ENCODE measurements at regions not wholly inside any gene's neighbourhood (a gene's known extent, or its start where the extent isn't known, plus 50 kb on each side); places are given as distances from the start of the nearest gene placed in this dataset.

DNA sequence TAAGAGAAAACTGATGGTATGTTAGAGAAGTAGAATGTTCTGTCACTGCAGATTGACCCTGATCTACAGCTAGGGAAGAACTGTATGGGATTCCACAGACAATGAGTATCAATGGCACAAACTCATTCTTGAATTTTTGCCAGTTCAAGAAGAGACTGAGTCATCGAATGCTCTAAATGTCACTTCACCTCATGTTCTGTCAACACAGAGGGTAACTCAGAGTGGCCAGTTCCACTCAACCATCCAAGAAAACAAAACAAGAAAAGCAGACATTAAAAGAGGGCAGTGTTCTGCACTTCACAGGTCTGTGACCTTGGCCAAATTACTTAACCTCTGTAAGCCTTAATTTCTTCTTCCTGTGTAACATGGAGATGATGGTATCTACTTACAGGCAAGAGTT lies 132.2 kb upstream of the HMHB1 start (continued):
- TF ChIP-seq GABPA (IDR thresholded peaks at IDR 0.05; ENCODE audit: low read depth, low read length) (no peak), GABPA (CRISPR knock-in tag; IDR thresholded peaks at IDR 0.05; ENCODE audit: low read depth) (0 out of 2 replicates have a peak, but pooled peaks have one; percentile 18), ASH2L (IDR thresholded peaks at IDR 0.05; ENCODE audit: insufficient read length, low read depth, low read length) (no peak), SOX6 (IDR thresholded peaks at IDR 0.05) (no peak), SOX6 (CRISPR knock-in tag; IDR thresholded peaks at IDR 0.05) (peak; percentile 49), ZNF256 (CRISPR knock-in tag; conservative IDR thresholded peaks at IDR 0.05) (no peak), ZSCAN9 (CRISPR knock-in tag; IDR thresholded peaks at IDR 0.05; ENCODE audit: borderline replicate concordance) (no peak), HMG20A (CRISPR knock-in tag; IDR thresholded peaks at IDR 0.05; ENCODE audit: borderline replicate concordance) (peak; percentile 93), ESRRA (CRISPR knock-in tag; IDR thresholded peaks at IDR 0.05; ENCODE audit: low read depth) (no peak), NFE2L2 (IDR thresholded peaks at IDR 0.05; ENCODE audit: low read length) (no peak), TAF15 (IDR thresholded peaks at IDR 0.05; ENCODE audit: low read depth, low read length, poor library complexity, severe bottlenecking) (no peak), KLF16 (CRISPR knock-in tag; IDR thresholded peaks at IDR 0.05) (no peak), NFATC3 (CRISPR knock-in tag; IDR thresholded peaks at IDR 0.05) (no peak), NONO (IDR thresholded peaks at IDR 0.05) (no peak), NONO (CRISPR knock-in tag; conservative IDR thresholded peaks at IDR 0.05) (no peak), GABPB1 (CRISPR knock-in tag; IDR thresholded peaks at IDR 0.05) (no peak), ZNF501 (CRISPR knock-in tag; IDR thresholded peaks at IDR 0.05) (no peak), ELF4 (CRISPR knock-in tag; IDR thresholded peaks at IDR 0.05; ENCODE audit: borderline replicate concordance) (no peak), MTA3 (CRISPR knock-in tag; IDR thresholded peaks at IDR 0.05) (no peak), ZNF251 (CRISPR knock-in tag; IDR thresholded peaks at IDR 0.05) (no peak)
- TF ChIP-seq, protein P1, sequence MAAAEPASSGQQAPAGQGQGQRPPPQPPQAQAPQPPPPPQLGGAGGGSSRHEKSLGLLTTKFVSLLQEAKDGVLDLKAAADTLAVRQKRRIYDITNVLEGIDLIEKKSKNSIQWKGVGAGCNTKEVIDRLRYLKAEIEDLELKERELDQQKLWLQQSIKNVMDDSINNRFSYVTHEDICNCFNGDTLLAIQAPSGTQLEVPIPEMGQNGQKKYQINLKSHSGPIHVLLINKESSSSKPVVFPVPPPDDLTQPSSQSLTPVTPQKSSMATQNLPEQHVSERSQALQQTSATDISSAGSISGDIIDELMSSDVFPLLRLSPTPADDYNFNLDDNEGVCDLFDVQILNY (CRISPR knock-in tag; conservative IDR thresholded peaks at IDR 0.05): no peak
- TF ChIP-seq, protein P2, sequence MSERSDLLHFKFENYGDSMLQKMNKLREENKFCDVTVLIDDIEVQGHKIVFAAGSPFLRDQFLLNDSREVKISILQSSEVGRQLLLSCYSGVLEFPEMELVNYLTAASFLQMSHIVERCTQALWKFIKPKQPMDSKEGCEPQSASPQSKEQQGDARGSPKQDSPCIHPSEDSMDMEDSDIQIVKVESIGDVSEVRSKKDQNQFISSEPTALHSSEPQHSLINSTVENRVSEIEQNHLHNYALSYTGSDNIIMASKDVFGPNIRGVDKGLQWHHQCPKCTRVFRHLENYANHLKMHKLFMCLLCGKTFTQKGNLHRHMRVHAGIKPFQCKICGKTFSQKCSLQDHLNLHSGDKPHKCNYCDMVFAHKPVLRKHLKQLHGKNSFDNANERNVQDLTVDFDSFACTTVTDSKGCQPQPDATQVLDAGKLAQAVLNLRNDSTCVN (CRISPR knock-in tag; IDR thresholded peaks at IDR 0.05; ENCODE audit: borderline replicate concordance): no peak
- TF ChIP-seq, protein P3, sequence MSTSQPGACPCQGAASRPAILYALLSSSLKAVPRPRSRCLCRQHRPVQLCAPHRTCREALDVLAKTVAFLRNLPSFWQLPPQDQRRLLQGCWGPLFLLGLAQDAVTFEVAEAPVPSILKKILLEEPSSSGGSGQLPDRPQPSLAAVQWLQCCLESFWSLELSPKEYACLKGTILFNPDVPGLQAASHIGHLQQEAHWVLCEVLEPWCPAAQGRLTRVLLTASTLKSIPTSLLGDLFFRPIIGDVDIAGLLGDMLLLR (CRISPR knock-in tag; IDR thresholded peaks at IDR 0.05): no peak
- TF ChIP-seq, protein P4, sequence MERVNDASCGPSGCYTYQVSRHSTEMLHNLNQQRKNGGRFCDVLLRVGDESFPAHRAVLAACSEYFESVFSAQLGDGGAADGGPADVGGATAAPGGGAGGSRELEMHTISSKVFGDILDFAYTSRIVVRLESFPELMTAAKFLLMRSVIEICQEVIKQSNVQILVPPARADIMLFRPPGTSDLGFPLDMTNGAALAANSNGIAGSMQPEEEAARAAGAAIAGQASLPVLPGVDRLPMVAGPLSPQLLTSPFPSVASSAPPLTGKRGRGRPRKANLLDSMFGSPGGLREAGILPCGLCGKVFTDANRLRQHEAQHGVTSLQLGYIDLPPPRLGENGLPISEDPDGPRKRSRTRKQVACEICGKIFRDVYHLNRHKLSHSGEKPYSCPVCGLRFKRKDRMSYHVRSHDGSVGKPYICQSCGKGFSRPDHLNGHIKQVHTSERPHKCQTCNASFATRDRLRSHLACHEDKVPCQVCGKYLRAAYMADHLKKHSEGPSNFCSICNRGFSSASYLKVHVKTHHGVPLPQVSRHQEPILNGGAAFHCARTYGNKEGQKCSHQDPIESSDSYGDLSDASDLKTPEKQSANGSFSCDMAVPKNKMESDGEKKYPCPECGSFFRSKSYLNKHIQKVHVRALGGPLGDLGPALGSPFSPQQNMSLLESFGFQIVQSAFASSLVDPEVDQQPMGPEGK (CRISPR knock-in tag; IDR thresholded peaks at IDR 0.05): no peak
- TF ChIP-seq, protein P5, sequence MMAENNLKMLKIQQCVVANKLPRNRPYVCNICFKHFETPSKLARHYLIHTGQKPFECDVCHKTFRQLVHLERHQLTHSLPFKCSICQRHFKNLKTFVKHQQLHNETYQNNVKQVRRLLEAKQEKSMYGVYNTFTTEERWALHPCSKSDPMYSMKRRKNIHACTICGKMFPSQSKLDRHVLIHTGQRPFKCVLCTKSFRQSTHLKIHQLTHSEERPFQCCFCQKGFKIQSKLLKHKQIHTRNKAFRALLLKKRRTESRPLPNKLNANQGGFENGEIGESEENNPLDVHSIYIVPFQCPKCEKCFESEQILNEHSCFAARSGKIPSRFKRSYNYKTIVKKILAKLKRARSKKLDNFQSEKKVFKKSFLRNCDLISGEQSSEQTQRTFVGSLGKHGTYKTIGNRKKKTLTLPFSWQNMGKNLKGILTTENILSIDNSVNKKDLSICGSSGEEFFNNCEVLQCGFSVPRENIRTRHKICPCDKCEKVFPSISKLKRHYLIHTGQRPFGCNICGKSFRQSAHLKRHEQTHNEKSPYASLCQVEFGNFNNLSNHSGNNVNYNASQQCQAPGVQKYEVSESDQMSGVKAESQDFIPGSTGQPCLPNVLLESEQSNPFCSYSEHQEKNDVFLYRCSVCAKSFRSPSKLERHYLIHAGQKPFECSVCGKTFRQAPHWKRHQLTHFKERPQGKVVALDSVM (CRISPR knock-in tag; IDR thresholded peaks at IDR 0.05): no peak
- TF ChIP-seq, protein P6, sequence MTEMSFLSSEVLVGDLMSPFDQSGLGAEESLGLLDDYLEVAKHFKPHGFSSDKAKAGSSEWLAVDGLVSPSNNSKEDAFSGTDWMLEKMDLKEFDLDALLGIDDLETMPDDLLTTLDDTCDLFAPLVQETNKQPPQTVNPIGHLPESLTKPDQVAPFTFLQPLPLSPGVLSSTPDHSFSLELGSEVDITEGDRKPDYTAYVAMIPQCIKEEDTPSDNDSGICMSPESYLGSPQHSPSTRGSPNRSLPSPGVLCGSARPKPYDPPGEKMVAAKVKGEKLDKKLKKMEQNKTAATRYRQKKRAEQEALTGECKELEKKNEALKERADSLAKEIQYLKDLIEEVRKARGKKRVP (CRISPR knock-in tag; IDR thresholded peaks at IDR 0.05): peak in 1 of 2 experiments; percentile 64; a peak in 2 of 4 replicates

Data from HepG2 (cell line).